PFSK-1 (cell line): ENCODE measurements at regions not wholly inside any gene's neighbourhood (a gene's known extent, or its start where the extent isn't known, plus 50 kb on each side); places are given as distances from the start of the nearest gene placed in this dataset.

Source experiments
- FOXP2 ChIP-seq: optimal IDR thresholded peaks from 2 replicates; pipeline ENCODE3; 2011; ENCODE audit warnings: borderline replicate concordance, control low read depth, inconsistent platforms; ENCODE audit not compliant: insufficient read depth; ENCODE audit errors: extremely low read length, extremely low read depth
- POLR2AphosphoS5 ChIP-seq: IDR thresholded peaks from 2 replicates; pipeline ENCODE4 v1.6.1; 2012; ENCODE audit warnings: low read depth, mild to moderate bottlenecking, control low read depth, low read length, moderate library complexity
- SIN3A ChIP-seq: IDR thresholded peaks from 2 replicates; pipeline ENCODE4 v1.6.1; 2012; ENCODE audit warnings: mild to moderate bottlenecking, low read length, moderate library complexity, borderline replicate concordance; ENCODE audit not compliant: insufficient read depth
- TAF1 ChIP-seq: IDR thresholded peaks from 2 replicates; pipeline ENCODE4 v1.6.1; 2012; ENCODE audit warnings: low read length, control low read depth, borderline replicate concordance; ENCODE audit not compliant: insufficient read depth
- TF ChIP-seq, protein P1 (sequence below), 2 experiments: IDR thresholded peaks; 2 replicates each; pipeline versions ENCODE4 v1.6.1 to v1.8.0; 2011 to 2012; ENCODE audit warnings: low read depth in 2 of 2, low read length in 2 of 2, control low read depth in 1 of 2, inconsistent platforms in 1 of 2, mild to moderate bottlenecking in 1 of 2, moderate library complexity in 1 of 2; ENCODE audit not compliant: insufficient read depth in 1 of 2

DNA sequence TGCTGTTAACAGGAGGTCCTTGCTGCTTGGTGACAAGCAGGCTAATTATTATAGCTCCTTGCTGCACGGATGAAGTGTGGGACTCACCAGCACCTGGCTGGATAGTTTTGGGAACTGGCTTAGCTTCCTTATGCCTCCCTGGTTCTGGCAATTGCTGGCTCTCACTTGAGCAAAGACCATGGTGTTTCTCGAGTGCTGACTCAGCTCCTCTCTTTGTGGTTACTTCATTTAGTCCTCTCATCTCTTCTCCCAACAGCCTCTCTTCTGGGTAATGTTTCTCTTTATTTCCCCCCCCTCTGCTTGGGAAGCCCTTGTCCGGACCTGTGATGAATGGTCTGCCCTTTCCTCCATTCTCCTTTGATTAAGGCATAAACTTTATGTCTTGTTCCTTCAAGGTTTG lies 100.4 kb downstream of the CBLL2 start:
- TF ChIP-seq TAF1: no peak

DNA sequence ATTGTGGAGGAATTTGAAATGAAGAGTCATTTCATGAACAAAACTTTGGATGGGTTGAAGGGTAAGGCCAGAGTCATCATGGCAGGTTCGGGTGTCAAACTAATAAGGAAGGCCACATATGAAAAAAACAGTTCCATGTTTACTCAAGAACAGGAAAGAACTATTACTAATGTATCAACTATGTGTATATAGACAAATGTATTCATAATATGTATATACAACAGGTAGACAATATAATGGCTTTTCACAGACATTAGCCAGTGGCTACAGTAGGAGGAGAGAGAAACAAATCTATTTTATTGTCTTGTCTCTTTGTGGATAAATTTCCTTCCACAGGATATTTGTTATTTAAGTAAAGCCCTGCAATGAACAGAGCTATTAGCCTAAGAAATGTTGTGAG lies 101.1 kb downstream of the CBLL2 start:
- TF ChIP-seq POLR2AphosphoS5: no peak
- TF ChIP-seq FOXP2: no peak
- no peak for TF ChIP-seq SIN3A

GRCh38 chrX:22376369-22376768 lies 103.7 kb downstream of the CBLL2 start:
- TF ChIP-seq FOXP2 (no peak), SIN3A (no peak), TAF1 (no peak), POLR2AphosphoS5 (no peak)
- TF ChIP-seq, protein P1, sequence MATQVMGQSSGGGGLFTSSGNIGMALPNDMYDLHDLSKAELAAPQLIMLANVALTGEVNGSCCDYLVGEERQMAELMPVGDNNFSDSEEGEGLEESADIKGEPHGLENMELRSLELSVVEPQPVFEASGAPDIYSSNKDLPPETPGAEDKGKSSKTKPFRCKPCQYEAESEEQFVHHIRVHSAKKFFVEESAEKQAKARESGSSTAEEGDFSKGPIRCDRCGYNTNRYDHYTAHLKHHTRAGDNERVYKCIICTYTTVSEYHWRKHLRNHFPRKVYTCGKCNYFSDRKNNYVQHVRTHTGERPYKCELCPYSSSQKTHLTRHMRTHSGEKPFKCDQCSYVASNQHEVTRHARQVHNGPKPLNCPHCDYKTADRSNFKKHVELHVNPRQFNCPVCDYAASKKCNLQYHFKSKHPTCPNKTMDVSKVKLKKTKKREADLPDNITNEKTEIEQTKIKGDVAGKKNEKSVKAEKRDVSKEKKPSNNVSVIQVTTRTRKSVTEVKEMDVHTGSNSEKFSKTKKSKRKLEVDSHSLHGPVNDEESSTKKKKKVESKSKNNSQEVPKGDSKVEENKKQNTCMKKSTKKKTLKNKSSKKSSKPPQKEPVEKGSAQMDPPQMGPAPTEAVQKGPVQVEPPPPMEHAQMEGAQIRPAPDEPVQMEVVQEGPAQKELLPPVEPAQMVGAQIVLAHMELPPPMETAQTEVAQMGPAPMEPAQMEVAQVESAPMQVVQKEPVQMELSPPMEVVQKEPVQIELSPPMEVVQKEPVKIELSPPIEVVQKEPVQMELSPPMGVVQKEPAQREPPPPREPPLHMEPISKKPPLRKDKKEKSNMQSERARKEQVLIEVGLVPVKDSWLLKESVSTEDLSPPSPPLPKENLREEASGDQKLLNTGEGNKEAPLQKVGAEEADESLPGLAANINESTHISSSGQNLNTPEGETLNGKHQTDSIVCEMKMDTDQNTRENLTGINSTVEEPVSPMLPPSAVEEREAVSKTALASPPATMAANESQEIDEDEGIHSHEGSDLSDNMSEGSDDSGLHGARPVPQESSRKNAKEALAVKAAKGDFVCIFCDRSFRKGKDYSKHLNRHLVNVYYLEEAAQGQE (IDR thresholded peaks at IDR 0.05; ENCODE audit: insufficient read depth in 1 of 2, low read depth in 2 of 2, low read length in 2 of 2): no peak

DNA sequence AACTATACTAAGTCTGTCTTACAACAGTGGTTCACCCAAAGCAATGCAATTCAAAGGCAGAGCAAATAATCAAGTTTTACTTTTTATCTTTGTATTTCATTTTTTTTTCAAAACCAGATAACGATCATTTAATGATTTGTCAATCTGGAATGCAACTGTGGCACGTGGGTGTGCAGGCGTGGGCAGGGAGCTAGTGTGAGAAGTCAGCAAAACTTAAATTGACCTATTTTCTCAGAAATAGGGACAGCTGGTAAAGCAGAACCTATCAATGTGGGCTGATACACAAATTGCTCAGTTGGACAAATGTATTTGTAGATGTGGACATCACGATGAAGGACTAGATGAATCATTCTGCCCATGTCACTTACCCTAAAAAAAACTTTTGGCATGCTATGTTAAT lies 105.6 kb downstream of the CBLL2 start:
- TF ChIP-seq, protein P1 (IDR thresholded peaks at IDR 0.05; ENCODE audit: insufficient read depth in 1 of 2, low read depth in 2 of 2, low read length in 2 of 2): no peak
- TF ChIP-seq POLR2AphosphoS5 (no peak), SIN3A (no peak), TAF1 (no peak), FOXP2 (no peak)

DNA sequence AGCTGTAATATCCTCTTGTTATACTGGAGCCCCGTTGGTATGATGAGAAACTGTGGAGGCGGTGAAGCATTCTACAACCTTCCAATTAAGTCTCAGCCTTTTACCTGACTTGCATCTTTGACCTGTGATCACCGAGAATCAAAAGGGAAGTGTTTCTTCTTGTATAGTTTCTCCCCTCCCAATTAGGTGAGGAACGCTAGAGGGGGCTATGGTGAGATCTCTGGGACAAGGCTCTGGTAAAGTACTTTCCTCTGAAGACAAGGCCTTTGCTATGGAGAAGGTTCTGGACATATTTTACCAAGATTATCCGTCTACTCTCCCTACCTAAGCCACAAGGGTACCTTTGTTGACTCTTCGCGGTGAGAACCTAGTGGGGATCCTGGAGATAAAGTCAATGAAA lies 111.3 kb downstream of the CBLL2 start:
- TF ChIP-seq SIN3A (no peak), POLR2AphosphoS5 (no peak), TAF1 (no peak), FOXP2 (no peak)

DNA sequence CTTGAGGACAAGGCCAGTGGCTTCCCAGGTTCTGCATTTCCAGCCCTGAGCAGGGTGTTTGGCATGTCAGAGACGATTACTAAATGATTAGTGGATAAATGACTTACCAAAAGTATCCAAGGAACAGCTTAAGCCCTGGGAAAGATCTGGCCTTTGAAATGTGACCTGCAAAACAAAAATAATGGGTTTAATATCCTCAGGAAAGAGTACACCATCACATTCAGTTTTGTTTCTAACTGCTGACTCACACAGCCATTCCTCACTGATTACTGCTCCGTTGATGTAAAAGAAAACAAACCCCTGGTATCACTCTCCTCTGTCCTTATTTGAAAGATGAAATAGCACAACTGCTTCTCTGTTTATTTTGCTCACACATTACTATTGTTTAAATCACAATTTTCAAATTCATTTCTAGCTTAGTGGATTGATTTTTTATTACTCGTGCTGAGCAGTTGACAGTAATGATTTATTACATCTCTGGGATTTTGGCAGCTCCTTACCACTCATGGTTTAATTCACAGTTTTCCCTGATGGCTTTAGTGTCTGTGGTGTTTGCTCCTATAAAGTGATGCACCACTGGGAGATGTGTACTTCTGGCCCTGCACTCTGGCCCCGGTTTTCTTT lies 117.0 kb downstream of the CBLL2 start:
- no peak for TF ChIP-seq POLR2AphosphoS5

DNA sequence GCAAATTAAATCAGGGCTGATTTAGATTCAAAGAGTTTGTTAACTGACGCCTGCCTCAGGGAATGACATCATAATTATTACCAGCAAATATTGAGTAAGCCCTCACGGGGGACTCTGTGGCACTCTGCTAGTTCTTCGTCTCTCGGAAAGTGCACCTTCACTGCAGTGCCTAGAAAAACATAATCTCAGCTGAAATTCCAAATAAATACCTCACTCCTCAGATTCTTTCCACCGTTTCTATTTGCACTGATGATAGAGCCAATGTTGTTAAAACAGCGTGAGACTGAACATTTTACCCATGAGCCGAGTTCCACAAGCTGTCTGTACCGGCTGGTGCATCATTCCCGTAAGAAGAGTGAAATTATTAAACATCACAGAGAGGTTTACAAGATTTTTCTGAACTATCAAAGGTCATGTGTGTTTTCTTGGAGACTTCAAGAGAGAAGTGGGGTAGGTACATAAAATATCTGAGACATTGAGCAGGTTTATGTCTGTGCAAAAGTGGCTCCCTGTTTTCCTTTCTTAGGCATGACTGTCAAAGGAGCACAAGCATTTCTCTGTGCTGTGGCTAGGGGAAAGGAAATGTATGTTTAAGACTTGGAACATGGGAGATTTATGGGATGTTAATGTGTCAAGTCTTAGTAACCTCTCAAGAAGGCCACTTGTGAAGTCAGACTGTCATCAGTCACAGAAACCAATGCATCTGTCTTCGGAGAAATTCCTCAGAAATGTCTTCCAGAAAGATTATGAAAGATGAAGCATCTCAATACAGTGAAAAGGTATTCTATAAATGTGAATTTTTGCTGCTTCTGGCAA lies 119.6 kb downstream of the CBLL2 start:
- TF ChIP-seq FOXP2 (no peak), TAF1 (no peak), POLR2AphosphoS5 (no peak), SIN3A (no peak)
- TF ChIP-seq, protein P1 (IDR thresholded peaks at IDR 0.05; ENCODE audit: insufficient read depth in 1 of 2, low read depth in 2 of 2, low read length in 2 of 2): no peak
